Endothelial cell of umbilical vein (primary cell): ENCODE measurements at regions not wholly inside any gene's neighbourhood (a gene's known extent, or its start where the extent isn't known, plus 50 kb on each side); places are given as distances from the start of the nearest gene placed in this dataset.
A peak's percentile ranks its signal among the peaks of the same experiment; 100 is the strongest.

ENCODE experiments used
- BruUV-seq: library from RNA; stranded (reverse); fragments of 400-500 nt; replicated peaks from 2 replicates; lab custom pipeline; 2021; lab: Mats Ljungman, UMichigan
- CTCF ChIA-PET: fragments of 300-600, 350-600 bp; sonication (Branson Sonifier 250); formaldehyde crosslinking; loops from one replicate; lab custom pipeline; 2021; ENCODE audit warnings: antibody characterized with exemption, inconsistent platforms; lab: Charles Lee
- POLR2A ChIA-PET: fragments of 300-600, 350-600 bp; sonication (Branson Sonifier 250); formaldehyde crosslinking; loops from one replicate; lab custom pipeline; 2021; ENCODE audit warnings: antibody characterized with exemption, inconsistent platforms; lab: Charles Lee
- DNase-seq: peaks from one replicate; pipeline ENCODE4 v3.0.0-alpha.2; 2011; ENCODE audit warnings: low read depth, low spot score
- FAIRE-seq: peaks from 2 replicates; lab custom pipeline; 2011; peaks lifted over from hg19 to GRCh38; lab: Jason Lieb, UNC
- H2AFZ ChIP-seq: 2 replicates; pipeline ENCODE4 v1.6.0; 2012; ENCODE audit warnings: low read depth, low read length, control low read depth, inconsistent platforms
- H3K27ac ChIP-seq: 2 replicates; pipeline ENCODE4 v1.5.1; 2011; ENCODE audit warnings: low read depth, mild to moderate bottlenecking, control low read depth, low read length, moderate library complexity; ENCODE audit not compliant: insufficient read depth
- H3K27me3 ChIP-seq, 2 experiments: 2 replicates each; pipeline versions ENCODE4 v1.6.0 to v1.6.1; 2011; ENCODE audit warnings: low read length in 2 of 2, mixed read lengths in 1 of 2; ENCODE audit not compliant: control insufficient read depth in 2 of 2, insufficient read depth in 2 of 2
- H3K36me3 ChIP-seq, 2 experiments: 2 replicates in 1 of 2; 3 replicates in 1 of 2; pipeline ENCODE4 v1.5.1; 2011; ENCODE audit warnings: low read length in 2 of 2, mild to moderate bottlenecking in 1 of 2, moderate library complexity in 1 of 2; ENCODE audit not compliant: control insufficient read depth in 2 of 2, insufficient read depth in 2 of 2; ENCODE audit errors: extremely low read depth in 1 of 2
- H3K4me1 ChIP-seq: 3 replicates; pipeline ENCODE4 v1.5.1; 2011; ENCODE audit warnings: mild to moderate bottlenecking, low read length; ENCODE audit not compliant: control insufficient read depth, insufficient read depth; ENCODE audit errors: extremely low read depth
- H3K4me2 ChIP-seq: 2 replicates; pipeline ENCODE4 v1.6.1; 2011; ENCODE audit warnings: low read length, control low read depth, mixed read lengths; ENCODE audit not compliant: insufficient read depth
- H3K4me3 ChIP-seq, 3 experiments: fragments of 200-600 bp in 1 of 3; sonication (generic), shearing (Covaris generic) in 1 of 3; replicated peaks in 1 of 3; 2 replicates each; pipeline ENCODE4 v1.5.1; 2011 to 2016; ENCODE audit warnings: control low read depth in 3 of 3, low read length in 3 of 3, mild to moderate bottlenecking in 2 of 3, inconsistent platforms in 1 of 3, low read depth in 1 of 3, moderate library complexity in 1 of 3; ENCODE audit not compliant: insufficient read depth in 1 of 3
- H3K79me2 ChIP-seq: 2 replicates; pipeline ENCODE4 v1.6.0; 2012; ENCODE audit warnings: low read length, inconsistent platforms; ENCODE audit not compliant: control insufficient read depth, insufficient read depth
- H3K9ac ChIP-seq: replicated peaks from 2 replicates; pipeline ENCODE3; 2011; ENCODE audit warnings: low read length, control low read depth; ENCODE audit not compliant: insufficient read depth; ENCODE audit errors: extremely low read depth
- H3K9me1 ChIP-seq: replicated peaks from 3 replicates; pipeline ENCODE4 v1.6.0; 2011; ENCODE audit warnings: mild to moderate bottlenecking, low read length; ENCODE audit not compliant: control insufficient read depth, insufficient read depth; ENCODE audit errors: extremely low read depth
- H3K9me3 ChIP-seq: replicated peaks from 2 replicates; pipeline ENCODE4 v1.5.1; 2012; ENCODE audit warnings: low read length, inconsistent platforms; ENCODE audit not compliant: control insufficient read depth, insufficient read depth
- H4K20me1 ChIP-seq: replicated peaks from 2 replicates; pipeline ENCODE3; 2011; ENCODE audit warnings: mild to moderate bottlenecking, low read length; ENCODE audit not compliant: control insufficient read depth, insufficient read depth; ENCODE audit errors: extremely low read depth
- EZH2 ChIP-seq: IDR thresholded peaks from 2 replicates; pipeline ENCODE4 v1.6.1; 2012; ENCODE audit warnings: borderline replicate concordance, low read depth, mild to moderate bottlenecking, moderate library complexity, low read length, inconsistent platforms; ENCODE audit not compliant: severe bottlenecking
- FOS ChIP-seq: IDR thresholded peaks from 2 replicates; pipeline ENCODE4 v1.6.1; 2011; ENCODE audit warnings: mild to moderate bottlenecking, low read length, moderate library complexity, borderline replicate concordance; ENCODE audit not compliant: insufficient read depth
- GATA2 ChIP-seq: IDR thresholded peaks from 2 replicates; pipeline ENCODE4 v1.7.0; 2011; ENCODE audit warnings: low read depth, mild to moderate bottlenecking, moderate library complexity, mixed read lengths, low read length; ENCODE audit not compliant: insufficient read length, insufficient read depth
- JUN ChIP-seq: IDR thresholded peaks from 2 replicates; pipeline ENCODE4 v1.6.1; 2011; ENCODE audit warnings: borderline replicate concordance, low read depth; ENCODE audit not compliant: insufficient read length, insufficient read depth
- MYC ChIP-seq: IDR thresholded peaks from one replicate; pipeline ENCODE4 v1.6.1; 2011; ENCODE audit warnings: mild to moderate bottlenecking, low read depth, low read length
- POLR2A ChIP-seq: IDR thresholded peaks from 2 replicates; pipeline ENCODE4 v1.6.1; 2012; ENCODE audit warnings: low read depth, mild to moderate bottlenecking, control low read depth, low read length
- POLR2AphosphoS5 ChIP-seq: IDR thresholded peaks from 2 replicates; pipeline ENCODE4 v1.6.1; 2012; ENCODE audit warnings: low read depth, mild to moderate bottlenecking, control low read depth, low read length, moderate library complexity; ENCODE audit not compliant: insufficient read depth
- dilution Hi-C: fragments of 300-500 bp; cut with MboI; formaldehyde crosslinking; loops from one replicate; pipeline ENCODE4 v1.15.0; 2019; ENCODE audit warnings: low sequenced_read_pairs; ENCODE audit not compliant: extremely low pct_ligation_motif_present
- intact Hi-C: fragments of 100-400 bp; cut with micrococcal nuclease; formaldehyde crosslinking; loops from one replicate; pipeline ENCODE4 v1.10.0; 2022
- TF ChIP-seq, protein P1 (sequence below), 2 donors: IDR thresholded peaks; 1 replicate in 1 of 2; 2 replicates in 1 of 2; pipeline ENCODE4 v1.5.1; 2011; ENCODE audit warnings: low read length in 2 of 2, mild to moderate bottlenecking in 2 of 2, moderate library complexity in 2 of 2, control low read depth in 1 of 2, inconsistent platforms in 1 of 2, low read depth in 1 of 2; ENCODE audit not compliant: insufficient read depth in 1 of 2; ENCODE audit errors: extremely low read depth in 1 of 2
- TF ChIP-seq, protein P2 (sequence below): IDR thresholded peaks from 2 replicates; pipeline ENCODE4 v1.6.1; 2011; ENCODE audit not compliant: insufficient read depth, insufficient read length

DNA sequence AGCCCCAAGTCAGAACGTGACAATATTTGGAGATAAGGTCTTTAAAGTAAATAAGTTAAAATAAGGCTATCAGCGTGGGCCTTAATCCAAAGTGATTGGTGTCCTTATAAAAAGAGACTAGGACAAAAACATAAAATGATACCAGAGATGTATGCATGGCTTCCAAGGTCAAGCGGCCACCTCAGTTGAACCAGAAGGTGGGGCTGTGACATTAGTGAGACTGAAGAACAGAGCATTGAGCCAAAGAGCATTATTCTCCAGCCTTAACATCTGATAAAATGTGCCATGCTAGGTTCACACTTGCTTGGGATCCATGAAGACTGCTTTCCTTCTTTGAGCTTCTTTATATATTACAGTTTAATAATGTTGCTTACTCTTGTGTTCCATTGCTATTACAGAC lies 554.6 kb downstream of the PLA2G4A start:
- no peak overlapping the region for H3K27ac ChIP-seq
- no peaks in the 10 kb centered on the region for H3K9me1 ChIP-seq
- no peaks in the 10 kb centered on the region for H4K20me1 ChIP-seq
- ChIA-PET CTCF (interaction anchor here (1.0 kb wide), 1 partner anchor 10 kb away, joined by 3 read pairs; no protein-coding TSS in a partner anchor), POLR2A (no interaction called here)
- BruUV-seq = no TSS peak
- H3K36me3 ChIP-seq = no peaks in the 10 kb centered on the region
- no peak overlapping the region for H3K4me2 ChIP-seq
- TF ChIP-seq, protein P1, sequence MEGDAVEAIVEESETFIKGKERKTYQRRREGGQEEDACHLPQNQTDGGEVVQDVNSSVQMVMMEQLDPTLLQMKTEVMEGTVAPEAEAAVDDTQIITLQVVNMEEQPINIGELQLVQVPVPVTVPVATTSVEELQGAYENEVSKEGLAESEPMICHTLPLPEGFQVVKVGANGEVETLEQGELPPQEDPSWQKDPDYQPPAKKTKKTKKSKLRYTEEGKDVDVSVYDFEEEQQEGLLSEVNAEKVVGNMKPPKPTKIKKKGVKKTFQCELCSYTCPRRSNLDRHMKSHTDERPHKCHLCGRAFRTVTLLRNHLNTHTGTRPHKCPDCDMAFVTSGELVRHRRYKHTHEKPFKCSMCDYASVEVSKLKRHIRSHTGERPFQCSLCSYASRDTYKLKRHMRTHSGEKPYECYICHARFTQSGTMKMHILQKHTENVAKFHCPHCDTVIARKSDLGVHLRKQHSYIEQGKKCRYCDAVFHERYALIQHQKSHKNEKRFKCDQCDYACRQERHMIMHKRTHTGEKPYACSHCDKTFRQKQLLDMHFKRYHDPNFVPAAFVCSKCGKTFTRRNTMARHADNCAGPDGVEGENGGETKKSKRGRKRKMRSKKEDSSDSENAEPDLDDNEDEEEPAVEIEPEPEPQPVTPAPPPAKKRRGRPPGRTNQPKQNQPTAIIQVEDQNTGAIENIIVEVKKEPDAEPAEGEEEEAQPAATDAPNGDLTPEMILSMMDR (IDR thresholded peaks at IDR 0.05; ENCODE audit: extremely low read depth in 1 of 2, insufficient read depth in 1 of 2, low read depth in 1 of 2, low read length in 2 of 2) = peak in 1 of 2 donors; percentile 3
- TF ChIP-seq MYC (no peak), POLR2AphosphoS5 (no peak), JUN (no peak)
- dilution Hi-C loops (no loop called here), intact Hi-C loops (loop anchor here (5.0 to 10.0 kb wide), 2 partner anchors 139 to 329 kb away; no protein-coding TSS in a partner anchor)
- H3K79me2 ChIP-seq = no peaks in the 10 kb centered on the region
- H3K9ac ChIP-seq = no peak overlapping the region
- FAIRE-seq (peak; percentile 56), DNase-seq (no peak)
- no peak overlapping the region for H2AFZ ChIP-seq
- no peaks in the 10 kb centered on the region for H3K27me3 ChIP-seq
- no peaks in the 10 kb centered on the region for H3K9me3 ChIP-seq
- H3K4me3 ChIP-seq = no peak overlapping the region
- H3K4me1 ChIP-seq = no peaks in the 10 kb centered on the region

DNA sequence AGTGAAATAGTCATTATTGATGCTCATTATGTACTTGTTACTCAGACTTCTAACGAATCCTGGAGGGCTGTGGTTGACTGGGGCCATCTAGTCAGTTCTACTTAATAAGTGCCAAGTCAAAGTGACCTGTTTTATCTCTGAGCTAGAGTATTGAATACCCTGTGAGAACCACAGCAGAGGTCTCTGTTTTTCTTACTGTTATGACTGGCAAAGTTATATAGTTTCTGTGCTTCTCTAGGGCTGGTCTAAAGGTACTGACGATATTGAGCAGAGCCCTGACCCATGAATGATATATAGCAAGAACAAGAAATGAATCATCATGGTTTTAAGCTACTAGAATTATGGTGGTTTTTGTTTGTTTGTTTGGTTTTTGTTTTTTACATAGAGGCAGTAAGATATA lies 555.8 kb downstream of the PLA2G4A start:
- no peak overlapping the region for H2AFZ ChIP-seq
- no peak overlapping the region for H3K9ac ChIP-seq
- DNase-seq (no peak), FAIRE-seq (no peak)
- no peak overlapping the region for H3K27ac ChIP-seq
- intact Hi-C loops = loop anchor here (5.0 to 10.0 kb wide), 2 partner anchors 138 to 330 kb away; no protein-coding TSS in a partner anchor
- no peak overlapping the region for H3K4me2 ChIP-seq
- H3K27me3 ChIP-seq = no peaks in the 10 kb centered on the region
- ChIA-PET CTCF (no interaction called here), POLR2A (interaction anchor here (0.7 kb wide), 1 partner anchor 40 kb away, joined by 4 read pairs; no protein-coding TSS in a partner anchor)
- H3K79me2 ChIP-seq = no peaks in the 10 kb centered on the region
- dilution Hi-C loops = no loop called here
- no peaks in the 10 kb centered on the region for H3K9me1 ChIP-seq
- H4K20me1 ChIP-seq = no peaks in the 10 kb centered on the region
- H3K4me3 ChIP-seq = no peak overlapping the region
- no peaks in the 10 kb centered on the region for H3K4me1 ChIP-seq
- TF ChIP-seq POLR2A (no peak), FOS (no peak), GATA2 (no peak), POLR2AphosphoS5 (no peak), JUN (no peak), EZH2 (no peak), MYC (no peak)
- TF ChIP-seq, protein P2, sequence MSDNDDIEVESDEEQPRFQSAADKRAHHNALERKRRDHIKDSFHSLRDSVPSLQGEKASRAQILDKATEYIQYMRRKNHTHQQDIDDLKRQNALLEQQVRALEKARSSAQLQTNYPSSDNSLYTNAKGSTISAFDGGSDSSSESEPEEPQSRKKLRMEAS = no peak
- TF ChIP-seq, protein P1 (IDR thresholded peaks at IDR 0.05; ENCODE audit: extremely low read depth in 1 of 2, insufficient read depth in 1 of 2, low read depth in 1 of 2, low read length in 2 of 2) = no peak
- no peaks in the 10 kb centered on the region for H3K9me3 ChIP-seq
- H3K36me3 ChIP-seq = no peaks in the 10 kb centered on the region
- no TSS peak for BruUV-seq
